ENCODE measurements at regions not wholly inside any gene's neighbourhood (a gene's known extent, or its start where the extent isn't known, plus 50 kb on each side); places are given as distances from the start of the nearest gene placed in this dataset.

DNA sequence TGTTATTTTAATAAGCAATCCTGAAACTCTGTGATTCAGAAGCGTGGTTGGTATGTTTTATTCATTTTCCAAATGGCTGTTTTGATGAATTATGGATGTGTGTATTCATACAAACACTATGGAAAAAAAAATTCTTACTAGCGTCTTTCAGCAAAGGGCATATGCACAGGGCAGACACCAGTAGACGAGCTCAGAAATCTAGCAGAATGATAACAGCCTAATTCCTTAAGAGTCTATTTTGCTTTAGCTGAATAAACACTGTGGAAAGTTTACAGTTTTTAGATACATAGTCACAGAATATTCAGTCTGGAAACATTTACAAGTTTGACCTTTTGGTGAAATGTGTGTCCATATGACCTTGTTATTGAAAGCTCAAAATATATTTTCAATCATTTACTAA lies 418.8 kb upstream of the LUZP2 start:
- TF ChIP-seq, protein P1, sequence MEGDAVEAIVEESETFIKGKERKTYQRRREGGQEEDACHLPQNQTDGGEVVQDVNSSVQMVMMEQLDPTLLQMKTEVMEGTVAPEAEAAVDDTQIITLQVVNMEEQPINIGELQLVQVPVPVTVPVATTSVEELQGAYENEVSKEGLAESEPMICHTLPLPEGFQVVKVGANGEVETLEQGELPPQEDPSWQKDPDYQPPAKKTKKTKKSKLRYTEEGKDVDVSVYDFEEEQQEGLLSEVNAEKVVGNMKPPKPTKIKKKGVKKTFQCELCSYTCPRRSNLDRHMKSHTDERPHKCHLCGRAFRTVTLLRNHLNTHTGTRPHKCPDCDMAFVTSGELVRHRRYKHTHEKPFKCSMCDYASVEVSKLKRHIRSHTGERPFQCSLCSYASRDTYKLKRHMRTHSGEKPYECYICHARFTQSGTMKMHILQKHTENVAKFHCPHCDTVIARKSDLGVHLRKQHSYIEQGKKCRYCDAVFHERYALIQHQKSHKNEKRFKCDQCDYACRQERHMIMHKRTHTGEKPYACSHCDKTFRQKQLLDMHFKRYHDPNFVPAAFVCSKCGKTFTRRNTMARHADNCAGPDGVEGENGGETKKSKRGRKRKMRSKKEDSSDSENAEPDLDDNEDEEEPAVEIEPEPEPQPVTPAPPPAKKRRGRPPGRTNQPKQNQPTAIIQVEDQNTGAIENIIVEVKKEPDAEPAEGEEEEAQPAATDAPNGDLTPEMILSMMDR (optimal IDR thresholded peaks at IDR 0.05 in 1 of 3, IDR thresholded peaks at IDR 0.05 in 1 of 3, conservative IDR thresholded peaks at IDR 0.05 in 1 of 3; ENCODE audit: extremely low read depth in 1 of 3, insufficient read depth in 2 of 3, low read length in 3 of 3) = no peak
- no peak for TF ChIP-seq EZH2 (IDR thresholded peaks at IDR 0.05; ENCODE audit: low read length)
